ENCODE measurements at regions not wholly inside any gene's neighbourhood (a gene's known extent, or its start where the extent isn't known, plus 50 kb on each side); places are given as distances from the start of the nearest gene placed in this dataset.

DNA sequence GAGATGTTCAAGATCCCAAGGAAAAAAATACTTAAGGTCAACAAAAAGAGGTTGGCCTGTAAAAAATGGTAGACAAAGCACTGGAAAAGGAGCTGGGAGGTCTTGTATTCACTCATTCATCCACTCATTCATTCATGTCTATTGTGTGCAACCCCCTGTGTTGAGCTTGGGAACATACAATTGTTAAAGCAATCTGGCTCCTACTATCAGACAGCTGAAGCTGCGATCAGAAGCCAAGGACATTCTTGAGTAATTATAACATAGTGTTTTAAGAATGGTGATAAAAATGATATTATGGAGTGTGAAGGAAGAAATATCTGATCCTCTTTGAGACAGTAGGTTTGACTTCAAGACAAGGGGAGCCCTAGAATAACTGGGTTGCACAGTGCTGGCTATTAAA, 693.4 kb downstream of the TOX3 start:
- Histone ChIP-seq H3K9ac (ENCODE audit: low read length) (no peak overlapping the region), H3K79me2 (ENCODE audit: low read length) (no peaks in the 10 kb centered on the region), H3K36me3 (ENCODE audit: insufficient read depth, low read length) (no peaks in the 10 kb centered on the region), H3K9me2 (replicated peaks; ENCODE audit: insufficient read depth, low read length) (no peaks in the 10 kb centered on the region), H4K20me1 (ENCODE audit: insufficient read depth, low read depth, low read length) (no peaks in the 10 kb centered on the region), H3K4me1 (ENCODE audit: low read length) (no peaks in the 10 kb centered on the region), H3K9me3 (ENCODE audit: low read length) (no peaks in the 10 kb centered on the region), H3K27ac (ENCODE audit: low read length) (no peak overlapping the region), H3K27me3 (ENCODE audit: low read length) (no peaks in the 10 kb centered on the region), H2AFZ (ENCODE audit: low read length) (no peak overlapping the region), H3K4me2 (ENCODE audit: low read depth, low read length, poor library complexity, severe bottlenecking) (no peak overlapping the region), H3K4me3 (ENCODE audit: low read length) (no peak overlapping the region)
- no peak for DNase-seq

GRCh38 chr16:51852892-51853291, 694.1 kb downstream of the TOX3 start:
- H3K36me3 ChIP-seq (ENCODE audit: insufficient read depth, low read length), result no peaks in the 10 kb centered on the region
- no peak overlapping the region for H2AFZ ChIP-seq (ENCODE audit: low read length)
- no peak overlapping the region for H3K4me2 ChIP-seq (ENCODE audit: low read depth, low read length, poor library complexity, severe bottlenecking)
- no peaks in the 10 kb centered on the region for H3K4me1 ChIP-seq (ENCODE audit: low read length)
- no peaks in the 10 kb centered on the region for H3K79me2 ChIP-seq (ENCODE audit: low read length)
- no peak overlapping the region for H3K9ac ChIP-seq (ENCODE audit: low read length)
- H3K9me3 ChIP-seq (ENCODE audit: low read length), result no peaks in the 10 kb centered on the region
- no peak overlapping the region for H3K4me3 ChIP-seq (ENCODE audit: low read length)
- no peaks in the 10 kb centered on the region for H3K27me3 ChIP-seq (ENCODE audit: low read length)
- no peak for DNase-seq
- no peaks in the 10 kb centered on the region for H4K20me1 ChIP-seq (ENCODE audit: insufficient read depth, low read depth, low read length)
- H3K27ac ChIP-seq (ENCODE audit: low read length), result no peak overlapping the region
- H3K9me2 ChIP-seq (replicated peaks; ENCODE audit: insufficient read depth, low read length), result no peaks in the 10 kb centered on the region

GRCh38 chr16:51851111-51851510, 695.8 kb downstream of the TOX3 start:
- H3K9ac ChIP-seq (ENCODE audit: low read length), result no peak overlapping the region
- no peaks in the 10 kb centered on the region for H3K36me3 ChIP-seq (ENCODE audit: insufficient read depth, low read length)
- H4K20me1 ChIP-seq (ENCODE audit: insufficient read depth, low read depth, low read length), result no peaks in the 10 kb centered on the region
- no peaks in the 10 kb centered on the region for H3K9me2 ChIP-seq (replicated peaks; ENCODE audit: insufficient read depth, low read length)
- H3K4me1 ChIP-seq (ENCODE audit: low read length), result no peaks in the 10 kb centered on the region
- no peaks in the 10 kb centered on the region for H3K27me3 ChIP-seq (ENCODE audit: low read length)
- H2AFZ ChIP-seq (ENCODE audit: low read length), result no peak overlapping the region
- no peak overlapping the region for H3K4me3 ChIP-seq (ENCODE audit: low read length)
- no peaks in the 10 kb centered on the region for H3K9me3 ChIP-seq (ENCODE audit: low read length)
- H3K27ac ChIP-seq (ENCODE audit: low read length), result no peak overlapping the region
- no peaks in the 10 kb centered on the region for H3K79me2 ChIP-seq (ENCODE audit: low read length)
- DNase-seq, result no peak
- no peak overlapping the region for H3K4me2 ChIP-seq (ENCODE audit: low read depth, low read length, poor library complexity, severe bottlenecking)

DNA sequence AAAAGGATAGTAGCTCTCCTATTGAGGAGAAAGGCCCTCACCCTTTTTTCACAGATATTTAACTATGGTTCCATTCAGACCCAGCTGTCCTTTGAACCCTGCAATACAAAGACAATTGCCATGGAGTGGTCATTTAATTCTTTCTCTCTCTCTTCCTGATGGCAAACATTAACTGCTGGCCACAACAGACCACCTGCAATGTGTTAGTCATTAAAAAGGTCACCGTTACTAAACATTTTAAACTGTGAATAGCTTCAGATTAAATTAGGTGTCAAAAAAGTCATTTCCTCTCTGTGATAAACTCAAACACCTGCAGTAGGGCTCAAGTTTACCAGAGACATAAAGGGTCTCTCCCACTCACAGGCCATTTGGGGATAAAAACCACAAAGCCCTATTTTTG, 697.2 kb downstream of the TOX3 start:
- Histone ChIP-seq H3K4me2 (ENCODE audit: low read depth, low read length, poor library complexity, severe bottlenecking) (no peak overlapping the region), H3K79me2 (ENCODE audit: low read length) (no peaks in the 10 kb centered on the region), H3K9me2 (replicated peaks; ENCODE audit: insufficient read depth, low read length) (no peaks in the 10 kb centered on the region), H3K4me1 (ENCODE audit: low read length) (no peaks in the 10 kb centered on the region), H3K27me3 (ENCODE audit: low read length) (no peaks in the 10 kb centered on the region), H3K27ac (ENCODE audit: low read length) (no peak overlapping the region), H3K4me3 (ENCODE audit: low read length) (no peak overlapping the region), H3K9ac (ENCODE audit: low read length) (no peak overlapping the region), H4K20me1 (ENCODE audit: insufficient read depth, low read depth, low read length) (no peaks in the 10 kb centered on the region), H2AFZ (ENCODE audit: low read length) (no peak overlapping the region), H3K36me3 (ENCODE audit: insufficient read depth, low read length) (no peaks in the 10 kb centered on the region), H3K9me3 (ENCODE audit: low read length) (no peaks in the 10 kb centered on the region)
- DNase-seq, result no peak

GRCh38 chr16:51845586-51846305, 694.7 kb upstream of the SALL1 start:
- Histone ChIP-seq H3K27me3 (ENCODE audit: low read length) (no peaks in the 10 kb centered on the region), H3K9me2 (replicated peaks; ENCODE audit: insufficient read depth, low read length) (no peaks in the 10 kb centered on the region), H3K9me3 (ENCODE audit: low read length) (no peaks in the 10 kb centered on the region), H3K9ac (ENCODE audit: low read length) (no peak overlapping the region), H2AFZ (ENCODE audit: low read length) (no peak overlapping the region), H3K4me2 (ENCODE audit: low read depth, low read length, poor library complexity, severe bottlenecking) (no peak overlapping the region), H3K36me3 (ENCODE audit: insufficient read depth, low read length) (no peaks in the 10 kb centered on the region), H3K4me3 (ENCODE audit: low read length) (no peak overlapping the region), H4K20me1 (ENCODE audit: insufficient read depth, low read depth, low read length) (no peaks in the 10 kb centered on the region), H3K4me1 (ENCODE audit: low read length) (no peaks in the 10 kb centered on the region), H3K79me2 (ENCODE audit: low read length) (no peaks in the 10 kb centered on the region), H3K27ac (ENCODE audit: low read length) (no peak overlapping the region)
- no peak for DNase-seq

GRCh38 chr16:51839727-51840462, 688.8 kb upstream of the SALL1 start:
- Histone ChIP-seq H3K9ac (ENCODE audit: low read length) (no peak overlapping the region), H3K36me3 (ENCODE audit: insufficient read depth, low read length) (no peaks in the 10 kb centered on the region), H3K27me3 (ENCODE audit: low read length) (no peaks in the 10 kb centered on the region), H3K79me2 (ENCODE audit: low read length) (no peaks in the 10 kb centered on the region), H3K4me1 (ENCODE audit: low read length) (no peaks in the 10 kb centered on the region), H4K20me1 (ENCODE audit: insufficient read depth, low read depth, low read length) (no peaks in the 10 kb centered on the region), H3K4me3 (ENCODE audit: low read length) (no peak overlapping the region), H2AFZ (ENCODE audit: low read length) (no peak overlapping the region), H3K9me3 (ENCODE audit: low read length) (no peaks in the 10 kb centered on the region), H3K4me2 (ENCODE audit: low read depth, low read length, poor library complexity, severe bottlenecking) (no peak overlapping the region), H3K9me2 (replicated peaks; ENCODE audit: insufficient read depth, low read length) (no peaks in the 10 kb centered on the region), H3K27ac (ENCODE audit: low read length) (no peak overlapping the region)
- no peak for DNase-seq

DNA sequence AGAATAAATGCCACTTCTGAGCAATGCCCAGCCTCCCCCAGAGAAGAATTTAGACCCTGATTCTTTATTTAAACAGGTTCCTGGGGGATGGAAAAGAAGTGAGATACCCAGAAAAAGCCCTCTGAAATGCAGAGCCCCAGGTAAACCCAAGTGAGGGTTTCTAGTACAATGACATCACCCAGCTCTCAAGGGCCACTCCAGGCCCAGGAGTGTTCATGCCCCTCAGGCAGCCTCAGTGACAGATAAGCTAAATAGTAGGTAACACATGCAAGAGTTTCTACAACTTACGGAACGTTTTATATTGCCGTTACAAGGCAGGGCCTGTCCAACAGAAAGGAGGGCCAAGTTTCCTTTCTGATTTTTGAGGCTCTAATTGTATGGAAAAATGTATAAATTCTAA, 683.7 kb upstream of the SALL1 start:
- H3K4me1 ChIP-seq (ENCODE audit: low read length), result no peaks in the 10 kb centered on the region
- no peak overlapping the region for H3K4me2 ChIP-seq (ENCODE audit: low read depth, low read length, poor library complexity, severe bottlenecking)
- no peak for DNase-seq
- H2AFZ ChIP-seq (ENCODE audit: low read length), result no peak overlapping the region
- H3K27ac ChIP-seq (ENCODE audit: low read length), result no peak overlapping the region
- no peaks in the 10 kb centered on the region for H3K79me2 ChIP-seq (ENCODE audit: low read length)
- H3K4me3 ChIP-seq (ENCODE audit: low read length), result no peak overlapping the region
- H3K9ac ChIP-seq (ENCODE audit: low read length), result no peak overlapping the region
- H4K20me1 ChIP-seq (ENCODE audit: insufficient read depth, low read depth, low read length), result no peaks in the 10 kb centered on the region
- no peaks in the 10 kb centered on the region for H3K9me2 ChIP-seq (replicated peaks; ENCODE audit: insufficient read depth, low read length)
- no peaks in the 10 kb centered on the region for H3K9me3 ChIP-seq (ENCODE audit: low read length)
- H3K36me3 ChIP-seq (ENCODE audit: insufficient read depth, low read length), result no peaks in the 10 kb centered on the region
- H3K27me3 ChIP-seq (ENCODE audit: low read length), result no peaks in the 10 kb centered on the region

DNA sequence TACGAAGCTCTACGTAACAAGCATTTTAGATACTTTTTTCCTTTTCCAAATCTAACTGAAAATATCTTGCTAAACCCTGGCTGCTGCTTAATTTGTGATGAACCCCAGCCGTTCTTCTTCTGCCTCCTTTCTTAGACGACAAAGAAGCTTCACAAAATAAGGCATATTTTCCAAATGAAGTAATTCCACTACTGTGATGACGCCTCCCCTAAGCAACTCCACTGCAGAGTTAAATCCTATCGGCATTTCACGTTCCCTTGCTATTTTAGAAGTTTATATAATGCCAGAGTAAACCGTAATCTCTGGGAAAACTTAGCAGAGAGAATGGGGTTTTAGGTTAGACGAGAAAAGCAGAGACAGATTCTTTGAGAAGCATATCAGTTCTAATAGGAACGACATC, 683.1 kb upstream of the SALL1 start:
- Histone ChIP-seq H3K9me3 (ENCODE audit: low read length) (no peaks in the 10 kb centered on the region), H3K27me3 (ENCODE audit: low read length) (no peaks in the 10 kb centered on the region), H4K20me1 (ENCODE audit: insufficient read depth, low read depth, low read length) (no peaks in the 10 kb centered on the region), H3K36me3 (ENCODE audit: insufficient read depth, low read length) (no peaks in the 10 kb centered on the region), H3K4me2 (ENCODE audit: low read depth, low read length, poor library complexity, severe bottlenecking) (no peak overlapping the region), H3K9ac (ENCODE audit: low read length) (no peak overlapping the region), H3K4me3 (ENCODE audit: low read length) (no peak overlapping the region), H3K27ac (ENCODE audit: low read length) (no peak overlapping the region), H3K79me2 (ENCODE audit: low read length) (no peaks in the 10 kb centered on the region), H3K4me1 (ENCODE audit: low read length) (no peaks in the 10 kb centered on the region), H3K9me2 (replicated peaks; ENCODE audit: insufficient read depth, low read length) (no peaks in the 10 kb centered on the region), H2AFZ (ENCODE audit: low read length) (no peak overlapping the region)
- DNase-seq, result no peak

Data from Karpas-422 (cell line).